Fibroblast of peridontal ligament (primary cell): ENCODE measurements at regions not wholly inside any gene's neighbourhood (a gene's known extent, or its start where the extent isn't known, plus 50 kb on each side); places are given as distances from the start of the nearest gene placed in this dataset.

Experiments used
- DNase-seq: peaks from one replicate; pipeline ENCODE4 v3.0.0-alpha.2; 2010; ENCODE audit errors: extremely low read depth

- DNase-seq: no peak
Observed at GRCh38 chr3:116767726-116768125, 58.1 kb downstream of the TUSC7 start.

GRCh38 chr3:116770815-116771450 lies 61.4 kb downstream of the TUSC7 start:
- peak; percentile 86 for DNase-seq

- DNase-seq: no peak
Observed at GRCh38 chr3:116776880-116777785, 67.6 kb downstream of the TUSC7 start.

GRCh38 chr3:116785226-116785625 lies 75.6 kb downstream of the TUSC7 start:
- DNase-seq: no peak

GRCh38 chr3:116802651-116803050 lies 93.1 kb downstream of the TUSC7 start:
- DNase-seq: no peak

GRCh38 chr3:116806351-116806750 lies 96.8 kb downstream of the TUSC7 start:
- DNase-seq: no peak

- no peak for DNase-seq
Observed at GRCh38 chr3:116808725-116809124, 99.1 kb downstream of the TUSC7 start.

GRCh38 chr3:116809208-116809607 lies 99.6 kb downstream of the TUSC7 start:
- DNase-seq: no peak

GRCh38 chr3:116811754-116812153 lies 102.2 kb downstream of the TUSC7 start:
- DNase-seq: no peak

- no peak for DNase-seq
Observed at GRCh38 chr3:116812949-116813348, 103.4 kb downstream of the TUSC7 start.

- no peak for DNase-seq
Observed at GRCh38 chr3:116815321-116815720, 105.7 kb downstream of the TUSC7 start.

GRCh38 chr3:116815831-116816588 lies 106.4 kb downstream of the TUSC7 start:
- DNase-seq: peak; percentile 79

- DNase-seq: no peak
Observed at GRCh38 chr3:116821371-116821770, 111.8 kb downstream of the TUSC7 start.

- no peak for DNase-seq
Observed at GRCh38 chr3:116824208-116824607, 114.6 kb downstream of the TUSC7 start.

- DNase-seq: no peak
Observed at GRCh38 chr3:116833202-116833601, 123.6 kb downstream of the TUSC7 start.

- no peak for DNase-seq
Observed at GRCh38 chr3:116834816-116835215, 125.2 kb downstream of the TUSC7 start.

GRCh38 chr3:116835658-116836057 lies 126.1 kb downstream of the TUSC7 start:
- no peak for DNase-seq

- peak; percentile 31 for DNase-seq
Observed at GRCh38 chr3:116836286-116836685, 126.7 kb downstream of the TUSC7 start.

GRCh38 chr3:116837483-116837882 lies 127.9 kb downstream of the TUSC7 start:
- DNase-seq: no peak

- DNase-seq: no peak
Observed at GRCh38 chr3:116841003-116841735, 131.6 kb downstream of the TUSC7 start.

- no peak for DNase-seq
Observed at GRCh38 chr3:116842254-116842957, 132.8 kb downstream of the TUSC7 start.
